Stomach (tissue), 8 donors: ENCODE measurements at regions not wholly inside any gene's neighbourhood (a gene's known extent, or its start where the extent isn't known, plus 50 kb on each side); places are given as distances from the start of the nearest gene placed in this dataset.

Source experiments
- DNase-seq, 2 donors: peaks; one replicate each; pipeline versions ENCODE4 v3.0.0 to v3.0.0-alpha.2; 2013 to 2019
- H3K27ac ChIP-seq, 5 donors: fragments of 200-600 bp in 4 of 5; sonication (generic) in 4 of 5; one replicate each; pipeline ENCODE4 v1.5.1; 2013 to 2019; ENCODE audit warnings: mild to moderate bottlenecking in 1 of 5, moderate library complexity in 1 of 5
- H3K27me3 ChIP-seq, 3 donors: fragments of 200-600 bp; sonication (generic); one replicate each; pipeline ENCODE4 v1.5.1; 2017 to 2019; ENCODE audit warnings: mixed run types in 1 of 3
- H3K36me3 ChIP-seq, 4 donors: fragments of 200-600 bp; sonication (generic); 1 replicate in 3 of 4; 2 replicates in 1 of 4; pipeline ENCODE4 v1.5.1; 2016 to 2019
- H3K4me1 ChIP-seq, 4 donors: fragments of 200-600 bp; sonication (generic); one replicate each; pipeline ENCODE4 v1.5.1; 2016 to 2019
- H3K4me3 ChIP-seq, 4 donors: fragments of 200-600 bp; sonication (generic) in 3 of 4; one replicate each; pipeline ENCODE4 v1.5.1; 2016 to 2019; ENCODE audit warnings: mild to moderate bottlenecking in 1 of 4
- H3K9me3 ChIP-seq, 4 donors: fragments of 200-600 bp; sonication (generic); one replicate each; pipeline ENCODE4 v1.5.1; 2016 to 2019
- CTCF ChIP-seq, 7 experiments: fragments of 450-650 bp in 4 of 7; fragments of 200-600 bp in 3 of 7; sonication (generic) in 3 of 7; IDR thresholded peaks; one replicate each; pipeline ENCODE4 v1.5.1; 2016 to 2019; ENCODE audit warnings: antibody characterized with exemption in 7 of 7, control low read depth in 2 of 7, mild to moderate bottlenecking in 1 of 7
- EP300 ChIP-seq: sonication (generic); formaldehyde crosslinking; IDR thresholded peaks from one replicate; pipeline ENCODE4 v1.6.1; 2017; ENCODE audit warnings: antibody characterized with exemption
- POLR2A ChIP-seq, 4 donors: fragments of 450-650 bp; IDR thresholded peaks; one replicate each; pipeline ENCODE4 v1.6.1; 2016; ENCODE audit warnings: antibody characterized with exemption in 4 of 4, control low read depth in 2 of 4, mild to moderate bottlenecking in 1 of 4, moderate library complexity in 1 of 4
- POLR2AphosphoS5 ChIP-seq, 3 donors: sonication (generic); formaldehyde crosslinking; IDR thresholded peaks; one replicate each; pipeline ENCODE4 v1.6.1; 2016; ENCODE audit warnings: antibody characterized with exemption in 3 of 3
- WGBS, 5 donors: extraction: QIAGEN DNeasy Blood & Tissue Kit in 3 of 5; methylation state at CpG; one replicate each; pipeline versions ENCODE4 v1.1.5 to v1.1.7; 2013 to 2018; 5-methylcytosine and 5-hydroxymethylcytosine counted together
- intact Hi-C: fragments of 100-400 bp; cut with DNase I; formaldehyde crosslinking; loops from one replicate; pipeline ENCODE4 v1.15.1; 2023; ENCODE audit warnings: low total_unique reads
- donor health status: healthy with polysubstance abuse.
- donor health status: Bipolar disorder and iron deficiency.
- donor health status: healthy.

DNA sequence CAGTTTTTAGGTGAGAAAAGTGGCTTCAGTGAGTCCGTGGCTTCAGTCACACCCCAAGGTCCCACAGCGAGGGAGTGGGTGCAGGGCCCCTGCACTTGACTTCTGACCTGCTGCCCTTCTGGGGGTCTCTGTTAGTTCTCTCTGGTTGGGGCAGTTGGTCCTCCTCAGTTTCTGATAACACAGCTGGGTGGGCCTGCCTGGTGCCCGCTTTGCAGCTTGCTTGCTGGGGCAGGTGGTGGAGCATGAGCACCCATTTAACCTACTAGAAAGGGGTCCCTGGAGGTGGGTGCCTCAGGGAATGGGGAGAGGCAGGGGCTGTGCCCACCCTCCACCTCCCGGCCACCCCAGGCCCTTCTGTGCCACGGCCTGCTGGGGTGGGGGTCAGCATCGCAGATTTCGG is 83.2 kb downstream of the ASB1 start:
- TF ChIP-seq CTCF (IDR thresholded peaks at IDR 0.05) (no peak), EP300 (no peak), POLR2A (IDR thresholded peaks at IDR 0.05) (no peak), POLR2AphosphoS5 (IDR thresholded peaks at IDR 0.05) (no peak)
- DNase-seq = no peak
- no peaks in the 10 kb centered on the region for H3K4me1 ChIP-seq
- peaks cover 0 to 28% (median 0%) of the 10 kb centered on the region in 3 donors for H3K27me3 ChIP-seq
- H3K27ac ChIP-seq = no peak overlapping the region
- H3K36me3 ChIP-seq = no peaks in the 10 kb centered on the region
- intact Hi-C loops = no loop called here
- 73 to 87% (median 82%) methylated on average over 6 to 7 of the region's 7 CpGs for WGBS, 5 donors
- no peak overlapping the region for H3K4me3 ChIP-seq
- H3K9me3 ChIP-seq = no peaks in the 10 kb centered on the region

- whole genome bisulfite sequencing, 5 donors = 80 to 84% (median 82%) methylated on average over 13 to 26 of the region's 26 CpGs
- intact Hi-C loops = no loop called here
- peaks cover 0 to 24% (median 0%) of the 10 kb centered on the region in 3 donors for H3K27me3 ChIP-seq
- TF ChIP-seq POLR2AphosphoS5 (IDR thresholded peaks at IDR 0.05) = no peak
- TF ChIP-seq POLR2A (IDR thresholded peaks at IDR 0.05) = no peak
- no peak for TF ChIP-seq EP300
- no peak for TF ChIP-seq CTCF (IDR thresholded peaks at IDR 0.05)
- peaks cover 0 to 3% (median under 1%) of the 10 kb centered on the region in 4 donors for H3K9me3 ChIP-seq
- H3K27ac ChIP-seq = no peak overlapping the region
- DNase-seq = no peak
- H3K36me3 ChIP-seq = no peaks in the 10 kb centered on the region
- H3K4me3 ChIP-seq = no peak overlapping the region
- H3K4me1 ChIP-seq = no peaks in the 10 kb centered on the region
These were observed 84.3 kb downstream of the ASB1 start for GRCh38 chr2:238510911-238511613.

DNA sequence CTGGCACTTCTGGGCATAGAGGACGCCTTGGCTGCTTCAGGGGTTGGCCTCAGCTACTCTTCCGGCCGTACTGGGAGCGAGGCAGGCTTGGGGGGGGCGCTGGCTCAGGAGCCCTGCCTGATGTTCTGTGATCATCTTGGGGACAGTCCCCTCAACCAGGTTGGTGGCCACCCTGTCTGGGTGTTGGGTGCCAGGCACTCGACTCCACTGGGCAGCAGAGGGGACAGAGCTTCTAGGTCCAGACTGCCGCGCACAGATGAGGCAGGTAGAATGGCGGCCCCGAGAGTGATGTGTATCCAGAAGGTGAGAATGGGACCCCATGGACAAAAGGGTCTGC is 84.9 kb downstream of the ASB1 start:
- no peak for DNase-seq
- WGBS, 5 donors = 93 to 95% (median 94%) methylated on average over 5 to 10 of the region's 10 CpGs
- Histone ChIP-seq H3K27ac (no peak overlapping the region), H3K36me3 (no peaks in the 10 kb centered on the region), H3K4me3 (no peak overlapping the region), H3K9me3 (peaks cover 0 to 8% (median 5%) of the 10 kb centered on the region in 4 donors), H3K4me1 (no peaks in the 10 kb centered on the region), H3K27me3 (peaks cover 0 to 24% (median 0%) of the 10 kb centered on the region in 3 donors)
- intact Hi-C loops = no loop called here
- no peak for TF ChIP-seq CTCF (IDR thresholded peaks at IDR 0.05)
- TF ChIP-seq EP300 = no peak
- no peak for TF ChIP-seq POLR2AphosphoS5 (IDR thresholded peaks at IDR 0.05)
- no peak for TF ChIP-seq POLR2A (IDR thresholded peaks at IDR 0.05)

DNA sequence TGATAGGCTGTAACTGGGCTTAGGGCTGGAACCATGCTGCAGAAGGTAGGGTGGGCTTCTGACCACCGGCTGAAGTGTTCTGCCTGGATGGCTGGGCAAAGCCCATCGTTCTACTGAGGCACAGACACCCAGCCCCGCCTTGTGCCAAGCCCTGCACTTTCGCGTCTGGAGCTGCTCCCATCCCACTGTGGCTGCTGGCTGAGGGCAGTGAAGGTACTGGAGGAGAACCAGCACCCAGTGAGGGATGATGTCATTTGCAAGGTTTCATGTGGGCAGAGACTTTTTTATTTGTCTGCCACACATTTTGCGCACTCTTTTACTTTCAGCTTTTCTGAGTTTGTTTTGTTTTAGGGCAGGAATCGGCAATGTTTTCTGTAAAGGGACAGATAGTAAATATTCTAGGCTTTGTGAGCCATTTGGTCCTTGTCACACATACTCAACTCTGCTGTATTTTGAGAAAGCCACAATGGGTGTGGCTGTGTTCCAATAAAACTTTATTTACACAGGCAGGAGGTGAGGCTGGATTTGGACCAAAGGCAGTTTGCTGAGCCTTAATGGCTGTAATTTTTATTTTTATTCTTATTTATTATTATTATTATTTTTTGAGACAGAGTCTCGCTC is 85.6 kb downstream of the ASB1 start:
- intact Hi-C loops = no loop called here
- no peaks in the 10 kb centered on the region for H3K4me1 ChIP-seq
- TF ChIP-seq POLR2A (IDR thresholded peaks at IDR 0.05) (no peak), EP300 (no peak), CTCF (IDR thresholded peaks at IDR 0.05) (no peak), POLR2AphosphoS5 (IDR thresholded peaks at IDR 0.05) (no peak)

More for the DNA sequence above, 85.6 kb downstream of the ASB1 start:
- no peak overlapping the region for H3K4me3 ChIP-seq
- H3K27me3 ChIP-seq = peaks cover 0 to 24% (median 0%) of the 10 kb centered on the region in 3 donors
- WGBS, 5 donors = 75 to 85% (median 84%) methylated on average over 7 to 8 of the region's 8 CpGs
- H3K27ac ChIP-seq = no peak overlapping the region
- DNase-seq = no peak
- peaks cover 0 to 15% (median 12%) of the 10 kb centered on the region in 4 donors for H3K9me3 ChIP-seq
- no peaks in the 10 kb centered on the region for H3K36me3 ChIP-seq
